ENCODE measurements at regions not wholly inside any gene's neighbourhood (a gene's known extent, or its start where the extent isn't known, plus 50 kb on each side); places are given as distances from the start of the nearest gene placed in this dataset.

GRCh38 chr7:22052674-22053365 lies 107.1 kb upstream of the CDCA7L start:
- Histone ChIP-seq H4K8ac (replicated peaks; ENCODE audit: insufficient read length, low read depth, low read length) (no peak overlapping the region), H3T11ph (ENCODE audit: low read length) (no peak overlapping the region), H2BK12ac (ENCODE audit: insufficient read length, low read depth, low read length) (no peak overlapping the region), H3K23ac (ENCODE audit: insufficient read length, low read depth, low read length) (no peak overlapping the region), H3K79me2 (ENCODE audit: insufficient read depth, low read length) (no peaks in the 10 kb centered on the region), H2AK5ac (ENCODE audit: insufficient read length, low read length) (no peak overlapping the region), H3K18ac (ENCODE audit: insufficient read length, low read depth, low read length) (no peak overlapping the region), H3K56ac (ENCODE audit: insufficient read length, low read depth, low read length) (no peak overlapping the region), H3K4ac (ENCODE audit: low read depth, low read length) (no peak overlapping the region), H3K23me2 (ENCODE audit: insufficient read length, low read depth, low read length, poor library complexity, severe bottlenecking) (no peaks in the 10 kb centered on the region), H3K27me3 (ENCODE audit: insufficient read depth, low read length) (no peaks in the 10 kb centered on the region), H2BK120ac (ENCODE audit: low read depth, low read length, poor library complexity, severe bottlenecking) (no peak overlapping the region), H4K91ac (ENCODE audit: insufficient read length, low read depth, low read length) (no peak overlapping the region), H3K4me1 (ENCODE audit: insufficient read depth, low read length) (peaks cover 2% of the 10 kb centered on the region; the same call in 1 of the 2 replicates), H4K5ac (ENCODE audit: insufficient read length, low read depth, low read length) (no peak overlapping the region), H3K79me1 (ENCODE audit: insufficient read depth, low read depth, low read length, poor library complexity, severe bottlenecking) (no peaks in the 10 kb centered on the region), H3K27ac (ENCODE audit: insufficient read length, low read depth, low read length) (no peak overlapping the region), H3K9me3 (ENCODE audit: control insufficient read depth, low read depth, low read length) (no peaks in the 10 kb centered on the region), H4K20me1 (ENCODE audit: control insufficient read depth, insufficient read depth, insufficient read length) (no peaks in the 10 kb centered on the region), H2AFZ (ENCODE audit: low read length) (no peak overlapping the region), H2BK20ac (ENCODE audit: low read depth, low read length, poor library complexity, severe bottlenecking) (no peak overlapping the region), H3K4me2 (ENCODE audit: insufficient read depth, insufficient read length, low read length) (no peak overlapping the region), H3K9ac (ENCODE audit: extremely low read depth, insufficient read length, low read length) (no peak overlapping the region), H3K14ac (ENCODE audit: insufficient read depth, low read length) (no peak overlapping the region), H2BK5ac (ENCODE audit: insufficient read length, low read length) (no peak overlapping the region), H2BK15ac (ENCODE audit: low read depth, low read length) (no peak overlapping the region)
- Mint-ChIP-seq H3K36me3 (ENCODE audit: insufficient read depth in 1 of 3, low read depth in 3 of 3) (0 out of 7 replicates have a peak, but pooled peaks cover 0 to 2% (median 0%) of the 10 kb centered on the region in 3 experiments), H3K4me1 (peaks cover 31 to 36% of the 10 kb centered on the region in 2 experiments), H3K4me3 (no peak overlapping the region), H3K9me3 (no peaks in the 10 kb centered on the region; a peak in 1 of 5 replicates), H3K27ac (peak overlapping the region in 2 of 3 experiments; percentile 17 to 39; a peak in 3 of 7 replicates), H3K27me3 (ENCODE audit: low read depth) (no peaks in the 10 kb centered on the region)
- WGBS (ENCODE audit: extremely low coverage, insufficient read length, low lambda C conversion rate), result no CpG with 5 or more reads among the region's 9 CpGs
- TF ChIP-seq, protein P1, sequence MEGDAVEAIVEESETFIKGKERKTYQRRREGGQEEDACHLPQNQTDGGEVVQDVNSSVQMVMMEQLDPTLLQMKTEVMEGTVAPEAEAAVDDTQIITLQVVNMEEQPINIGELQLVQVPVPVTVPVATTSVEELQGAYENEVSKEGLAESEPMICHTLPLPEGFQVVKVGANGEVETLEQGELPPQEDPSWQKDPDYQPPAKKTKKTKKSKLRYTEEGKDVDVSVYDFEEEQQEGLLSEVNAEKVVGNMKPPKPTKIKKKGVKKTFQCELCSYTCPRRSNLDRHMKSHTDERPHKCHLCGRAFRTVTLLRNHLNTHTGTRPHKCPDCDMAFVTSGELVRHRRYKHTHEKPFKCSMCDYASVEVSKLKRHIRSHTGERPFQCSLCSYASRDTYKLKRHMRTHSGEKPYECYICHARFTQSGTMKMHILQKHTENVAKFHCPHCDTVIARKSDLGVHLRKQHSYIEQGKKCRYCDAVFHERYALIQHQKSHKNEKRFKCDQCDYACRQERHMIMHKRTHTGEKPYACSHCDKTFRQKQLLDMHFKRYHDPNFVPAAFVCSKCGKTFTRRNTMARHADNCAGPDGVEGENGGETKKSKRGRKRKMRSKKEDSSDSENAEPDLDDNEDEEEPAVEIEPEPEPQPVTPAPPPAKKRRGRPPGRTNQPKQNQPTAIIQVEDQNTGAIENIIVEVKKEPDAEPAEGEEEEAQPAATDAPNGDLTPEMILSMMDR (conservative IDR thresholded peaks at IDR 0.05), result no peak
- DNase-seq, result no peak

Measured in H9 (cell line).